Ectodermal cell (in vitro differentiated cells): ENCODE measurements at regions not wholly inside any gene's neighbourhood (a gene's known extent, or its start where the extent isn't known, plus 50 kb on each side); places are given as distances from the start of the nearest gene placed in this dataset.

ENCODE experiments used
- H3K27ac ChIP-seq: 2 replicates; pipeline ENCODE4 v1.7.0; 2013; ENCODE audit warnings: mild to moderate bottlenecking, low read depth, low read length; ENCODE audit not compliant: insufficient read depth, poor library complexity, severe bottlenecking
- H3K27me3 ChIP-seq: 2 replicates; pipeline ENCODE4 v1.7.0; 2013; ENCODE audit warnings: mild to moderate bottlenecking, low read length; ENCODE audit not compliant: insufficient read depth, control insufficient read depth, poor library complexity, severe bottlenecking
- H3K36me3 ChIP-seq: one replicate; pipeline ENCODE4 v1.7.0; 2013; ENCODE audit warnings: low read length; ENCODE audit not compliant: control insufficient read depth, insufficient read depth
- H3K4me1 ChIP-seq: one replicate; pipeline ENCODE4 v1.7.0; 2013; ENCODE audit warnings: low read length; ENCODE audit not compliant: control insufficient read depth, insufficient read depth
- H3K4me3 ChIP-seq: 2 replicates; pipeline ENCODE4 v1.7.0; 2013; ENCODE audit warnings: low read depth, low read length, control low read depth; ENCODE audit not compliant: insufficient read depth
- H3K9me3 ChIP-seq: 2 replicates; pipeline ENCODE4 v1.7.0; 2013; ENCODE audit warnings: mild to moderate bottlenecking, low read length, moderate library complexity; ENCODE audit not compliant: control insufficient read depth
- WGBS, 2 experiments: methylation state at CpG; one replicate each; pipeline ENCODE4 v1.1.7; 2013; ENCODE audit warnings: missing lambda C conversion rate in 2 of 2; 5-methylcytosine and 5-hydroxymethylcytosine counted together

DNA sequence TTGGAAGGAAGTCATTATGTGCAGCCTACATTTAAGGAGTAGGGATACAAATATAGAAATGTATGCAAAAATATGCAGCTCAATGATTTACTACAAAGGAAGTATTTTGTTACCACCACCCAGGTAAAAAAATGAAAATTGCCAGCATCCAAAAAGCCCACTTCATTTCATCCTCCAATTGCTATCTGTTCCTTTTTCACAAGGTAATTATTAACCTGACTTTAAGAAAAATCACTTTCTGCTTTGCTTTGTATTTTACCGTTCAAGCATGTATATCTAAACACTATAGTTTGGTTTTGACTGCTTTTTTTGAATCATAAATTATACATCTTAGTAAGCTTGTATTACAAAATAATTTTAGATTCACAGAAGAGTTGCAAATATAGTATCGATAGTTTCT lies 768.5 kb upstream of the GJE1 start:
- WGBS, 2 experiments: no CpG with 5 or more reads among the region's 2 CpGs
- no peaks in the 10 kb centered on the region for H3K27me3 ChIP-seq

DNA sequence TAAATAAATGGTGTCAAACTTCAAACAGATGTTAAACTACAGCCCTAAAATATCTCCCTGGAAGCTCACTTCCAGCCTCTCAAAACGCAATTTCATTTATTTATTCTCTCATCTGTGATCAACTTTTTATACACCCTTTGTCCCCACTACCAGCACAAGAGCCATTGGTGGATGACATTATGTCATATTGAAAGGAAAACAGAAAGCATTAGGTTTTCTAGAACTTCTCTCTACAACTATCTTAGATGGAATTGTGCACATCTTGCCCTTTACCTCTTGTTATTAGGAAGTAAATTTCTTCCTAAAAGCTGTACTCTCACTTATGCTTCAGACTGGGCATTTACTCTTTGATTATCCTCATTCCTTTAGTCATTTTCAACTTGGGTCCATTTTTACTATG lies 771.2 kb upstream of the GJE1 start:
- no peaks in the 10 kb centered on the region for H3K4me1 ChIP-seq
- no peak overlapping the region for H3K27ac ChIP-seq
- H3K36me3 ChIP-seq: no peaks in the 10 kb centered on the region
- no peaks in the 10 kb centered on the region for H3K27me3 ChIP-seq
- WGBS, 2 experiments: 100% methylated on average over 1 of the region's 1 CpG
- no peaks in the 10 kb centered on the region for H3K9me3 ChIP-seq
- H3K4me3 ChIP-seq: no peak overlapping the region

More for the DNA sequence above, 768.5 kb upstream of the GJE1 start:
- Histone ChIP-seq H3K4me1 (no peaks in the 10 kb centered on the region), H3K36me3 (no peaks in the 10 kb centered on the region), H3K9me3 (no peaks in the 10 kb centered on the region), H3K27ac (no peak overlapping the region), H3K4me3 (no peak overlapping the region)

DNA sequence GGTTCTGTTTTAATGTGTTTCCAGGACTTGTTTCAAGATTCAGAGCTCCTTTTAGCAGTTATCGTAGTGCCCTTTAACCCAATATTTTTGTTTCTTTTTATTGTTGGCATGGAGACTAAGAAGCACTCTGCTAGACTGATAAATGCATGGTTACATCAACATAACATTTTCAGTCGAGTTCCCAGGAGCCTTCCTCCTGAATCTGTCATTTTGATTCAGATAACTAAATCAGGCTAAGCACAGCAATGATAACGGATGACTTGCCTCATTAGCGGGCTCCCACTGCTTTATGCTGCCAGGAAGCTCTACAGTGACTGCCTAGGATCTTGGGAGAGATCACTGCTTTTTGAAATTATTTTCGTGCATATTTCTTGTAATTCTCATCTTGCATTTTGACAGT lies 772.8 kb upstream of the GJE1 start:
- no peaks in the 10 kb centered on the region for H3K9me3 ChIP-seq
- WGBS, 2 experiments: 90 to 93% methylated on average over 5 of the region's 5 CpGs
- no peaks in the 10 kb centered on the region for H3K4me1 ChIP-seq
- H3K27me3 ChIP-seq: no peaks in the 10 kb centered on the region
- no peak overlapping the region for H3K27ac ChIP-seq
- H3K4me3 ChIP-seq: no peak overlapping the region
- H3K36me3 ChIP-seq: no peaks in the 10 kb centered on the region

DNA sequence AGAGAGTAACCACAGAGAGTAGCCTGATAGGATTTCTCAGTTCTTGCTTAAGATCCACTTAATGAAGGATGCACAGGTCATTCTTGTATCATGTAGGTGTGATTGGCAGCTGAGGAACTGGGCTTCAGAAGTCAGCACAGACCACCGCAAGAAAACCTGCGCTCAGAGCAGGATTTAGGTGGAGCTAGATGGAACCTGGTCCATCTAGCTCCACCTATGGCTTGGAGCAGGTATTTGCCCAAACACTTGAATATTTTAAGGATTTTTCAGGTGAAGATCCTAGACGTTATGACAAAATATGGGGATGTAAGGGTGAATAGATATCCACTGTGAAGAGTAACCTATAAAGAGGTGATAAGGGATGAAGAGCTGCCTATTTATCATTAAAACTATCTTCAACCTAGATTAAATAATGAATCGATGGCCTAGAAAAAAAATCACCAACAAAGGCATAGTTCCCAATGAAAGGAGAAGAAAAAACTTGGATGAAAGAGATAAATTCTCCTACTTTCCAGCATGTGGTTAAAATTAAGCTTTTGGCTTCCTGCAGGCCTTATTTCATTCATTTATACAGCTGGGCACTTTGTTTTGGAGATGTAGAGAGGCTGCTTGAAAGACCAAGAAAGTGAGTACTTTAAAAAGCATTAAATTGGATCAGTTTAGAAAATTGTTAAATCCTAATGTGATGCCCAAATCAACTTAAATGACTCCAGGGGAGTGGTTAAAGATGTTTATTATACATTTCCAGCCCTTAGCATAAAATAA lies 778.4 kb upstream of the GJE1 start:
- WGBS, 2 experiments: 90 to 94% methylated on average over 3 to 4 of the region's 4 CpGs
- Histone ChIP-seq H3K9me3 (no peaks in the 10 kb centered on the region), H3K27me3 (no peaks in the 10 kb centered on the region)

GRCh38 chr6:141351721-141352120 lies 781.0 kb upstream of the GJE1 start:
- Histone ChIP-seq H3K4me1 (no peaks in the 10 kb centered on the region), H3K36me3 (no peaks in the 10 kb centered on the region), H3K9me3 (no peaks in the 10 kb centered on the region), H3K4me3 (no peak overlapping the region), H3K27me3 (no peaks in the 10 kb centered on the region), H3K27ac (no peak overlapping the region)
- WGBS, 2 experiments: no CpG with 5 or more reads among the region's 1 CpG

More for the DNA sequence above, 778.4 kb upstream of the GJE1 start:
- H3K27ac ChIP-seq: no peak overlapping the region
- no peak overlapping the region for H3K4me3 ChIP-seq
- no peaks in the 10 kb centered on the region for H3K36me3 ChIP-seq
- no peaks in the 10 kb centered on the region for H3K4me1 ChIP-seq

DNA sequence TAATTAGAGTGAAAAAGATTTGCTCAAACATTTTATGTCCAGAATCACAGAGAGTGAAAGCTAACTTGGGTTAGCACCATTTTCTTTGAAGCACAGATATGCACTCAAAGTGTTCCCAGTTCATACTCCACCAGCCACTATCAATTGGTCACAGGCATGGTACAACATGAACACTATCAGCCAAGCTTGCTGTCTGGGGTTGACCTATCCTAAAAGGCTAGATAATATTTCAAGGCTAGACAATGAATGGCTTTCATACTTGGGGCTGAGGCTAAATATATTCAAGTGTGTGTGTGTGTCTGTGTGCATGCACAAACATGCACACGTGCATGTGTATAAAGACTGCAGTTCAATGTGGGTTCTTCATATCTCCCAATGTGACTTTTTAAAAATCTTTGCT lies 783.0 kb upstream of the GJE1 start:
- no peaks in the 10 kb centered on the region for H3K4me1 ChIP-seq
- no peaks in the 10 kb centered on the region for H3K9me3 ChIP-seq
- H3K4me3 ChIP-seq: no peak overlapping the region
- no peaks in the 10 kb centered on the region for H3K27me3 ChIP-seq
- H3K27ac ChIP-seq: no peak overlapping the region
- 88 to 96% methylated on average over 1 of the region's 1 CpG for WGBS, 2 experiments
- no peaks in the 10 kb centered on the region for H3K36me3 ChIP-seq

GRCh38 chr6:141347906-141348492 lies 784.7 kb upstream of the GJE1 start:
- no peaks in the 10 kb centered on the region for H3K36me3 ChIP-seq
- 87 to 98% methylated on average over 3 of the region's 3 CpGs for WGBS, 2 experiments

GRCh38 chr6:141347086-141347485 lies 785.6 kb upstream of the GJE1 start:
- H3K4me3 ChIP-seq: no peak overlapping the region
- no peaks in the 10 kb centered on the region for H3K36me3 ChIP-seq
- H3K27ac ChIP-seq: no peak overlapping the region
- 93 to 100% methylated on average over 1 of the region's 1 CpG for WGBS, 2 experiments
- no peaks in the 10 kb centered on the region for H3K4me1 ChIP-seq
- no peaks in the 10 kb centered on the region for H3K27me3 ChIP-seq
- H3K9me3 ChIP-seq: no peaks in the 10 kb centered on the region

More at GRCh38 chr6:141347906-141348492, 784.7 kb upstream of the GJE1 start:
- no peaks in the 10 kb centered on the region for H3K4me1 ChIP-seq
- H3K27ac ChIP-seq: no peak overlapping the region
- no peak overlapping the region for H3K4me3 ChIP-seq
- no peaks in the 10 kb centered on the region for H3K9me3 ChIP-seq
- no peaks in the 10 kb centered on the region for H3K27me3 ChIP-seq

DNA sequence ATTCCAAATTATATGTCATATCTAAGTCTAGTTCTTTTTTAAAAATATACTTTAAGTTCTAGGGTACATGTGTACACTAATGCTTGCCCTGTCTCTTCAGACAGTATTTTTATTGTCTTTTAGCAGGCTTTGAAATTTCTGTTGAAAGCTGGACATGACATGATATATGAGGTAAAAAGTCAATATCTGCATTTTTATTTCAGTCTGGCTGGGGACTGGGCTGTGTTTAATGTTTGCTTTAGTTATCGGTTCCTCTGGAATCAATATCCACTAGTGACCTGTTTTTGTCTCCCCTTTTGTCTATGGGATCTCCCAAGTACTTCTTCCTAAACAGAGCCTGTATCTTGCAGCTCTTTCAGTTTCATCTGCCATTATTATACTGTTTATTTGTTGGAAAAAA lies 786.2 kb upstream of the GJE1 start:
- WGBS, 2 experiments: 95 to 100% methylated on average over 1 of the region's 1 CpG
- Histone ChIP-seq H3K27me3 (no peaks in the 10 kb centered on the region), H3K27ac (no peak overlapping the region), H3K4me1 (no peaks in the 10 kb centered on the region), H3K36me3 (no peaks in the 10 kb centered on the region), H3K4me3 (no peak overlapping the region), H3K9me3 (no peaks in the 10 kb centered on the region)

DNA sequence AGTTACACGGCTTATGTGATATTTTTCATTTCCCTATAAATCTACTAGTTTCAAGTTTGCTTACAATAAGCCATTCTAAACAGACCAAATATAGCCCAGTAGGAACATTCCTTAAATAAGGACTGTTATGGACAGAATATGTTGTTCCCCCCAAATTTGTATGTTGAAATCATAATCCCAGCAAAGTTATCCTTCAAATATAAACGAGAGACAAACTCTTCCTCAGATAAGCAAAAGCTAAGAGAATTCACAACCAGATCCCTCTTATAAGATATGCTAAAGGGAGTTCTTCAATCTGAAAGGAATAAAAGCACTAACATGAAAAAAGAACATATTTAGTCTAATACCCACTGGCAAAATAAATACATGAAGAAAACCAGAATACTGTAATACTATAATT lies 795.5 kb upstream of the GJE1 start:
- H3K4me3 ChIP-seq: no peak overlapping the region
- no peaks in the 10 kb centered on the region for H3K36me3 ChIP-seq
- H3K4me1 ChIP-seq: no peaks in the 10 kb centered on the region
- WGBS, 2 experiments: 100% methylated on average over 1 to 2 of the region's 2 CpGs
- H3K27ac ChIP-seq: no peak overlapping the region
- no peaks in the 10 kb centered on the region for H3K9me3 ChIP-seq
- H3K27me3 ChIP-seq: no peaks in the 10 kb centered on the region
